ENCODE measurements at regions not wholly inside any gene's neighbourhood (a gene's known extent, or its start where the extent isn't known, plus 50 kb on each side); places are given as distances from the start of the nearest gene placed in this dataset.

- Histone ChIP-seq H4K20me1 (ENCODE audit: control insufficient read depth, insufficient read depth, low read depth, low read length) (no peaks in the 10 kb centered on the region), H3K4me3 (ENCODE audit: low read length) (peak overlapping the region; percentile 74), H3F3A (ENCODE audit: control insufficient read depth, insufficient read depth) (peaks cover 56% of the 10 kb centered on the region), H3K27ac (ENCODE audit: low read depth, low read length) (peak overlapping the region; percentile 98), H3K9me2 (replicated peaks; ENCODE audit: control insufficient read depth, low read length) (no peaks in the 10 kb centered on the region), H3K4me1 (ENCODE audit: control insufficient read depth, low read length) (peaks cover 93% of the 10 kb centered on the region), H3K36me3 (ENCODE audit: control insufficient read depth, low read length) (peaks cover 26% of the 10 kb centered on the region), H3K79me2 (ENCODE audit: control insufficient read depth, low read length) (peaks cover 77% of the 10 kb centered on the region), H3K27me3 (ENCODE audit: control insufficient read depth, low read length) (no peaks in the 10 kb centered on the region), H3K9me3 (ENCODE audit: control insufficient read depth, insufficient read depth, low read length) (no peaks in the 10 kb centered on the region), H3K4me2 (ENCODE audit: low read length) (peak overlapping the region; percentile 90)
- TF ChIP-seq, protein P1, sequence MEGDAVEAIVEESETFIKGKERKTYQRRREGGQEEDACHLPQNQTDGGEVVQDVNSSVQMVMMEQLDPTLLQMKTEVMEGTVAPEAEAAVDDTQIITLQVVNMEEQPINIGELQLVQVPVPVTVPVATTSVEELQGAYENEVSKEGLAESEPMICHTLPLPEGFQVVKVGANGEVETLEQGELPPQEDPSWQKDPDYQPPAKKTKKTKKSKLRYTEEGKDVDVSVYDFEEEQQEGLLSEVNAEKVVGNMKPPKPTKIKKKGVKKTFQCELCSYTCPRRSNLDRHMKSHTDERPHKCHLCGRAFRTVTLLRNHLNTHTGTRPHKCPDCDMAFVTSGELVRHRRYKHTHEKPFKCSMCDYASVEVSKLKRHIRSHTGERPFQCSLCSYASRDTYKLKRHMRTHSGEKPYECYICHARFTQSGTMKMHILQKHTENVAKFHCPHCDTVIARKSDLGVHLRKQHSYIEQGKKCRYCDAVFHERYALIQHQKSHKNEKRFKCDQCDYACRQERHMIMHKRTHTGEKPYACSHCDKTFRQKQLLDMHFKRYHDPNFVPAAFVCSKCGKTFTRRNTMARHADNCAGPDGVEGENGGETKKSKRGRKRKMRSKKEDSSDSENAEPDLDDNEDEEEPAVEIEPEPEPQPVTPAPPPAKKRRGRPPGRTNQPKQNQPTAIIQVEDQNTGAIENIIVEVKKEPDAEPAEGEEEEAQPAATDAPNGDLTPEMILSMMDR (IDR thresholded peaks at IDR 0.05; ENCODE audit: low read depth, low read length, poor library complexity, severe bottlenecking): no peak
- TF ChIP-seq EZH2phosphoT487 (IDR thresholded peaks at IDR 0.05; ENCODE audit: borderline replicate concordance, low read length): no peak
These were observed 83.7 kb downstream of the DAD1 start for GRCh38 chr14:22505309-22505696.

DNA sequence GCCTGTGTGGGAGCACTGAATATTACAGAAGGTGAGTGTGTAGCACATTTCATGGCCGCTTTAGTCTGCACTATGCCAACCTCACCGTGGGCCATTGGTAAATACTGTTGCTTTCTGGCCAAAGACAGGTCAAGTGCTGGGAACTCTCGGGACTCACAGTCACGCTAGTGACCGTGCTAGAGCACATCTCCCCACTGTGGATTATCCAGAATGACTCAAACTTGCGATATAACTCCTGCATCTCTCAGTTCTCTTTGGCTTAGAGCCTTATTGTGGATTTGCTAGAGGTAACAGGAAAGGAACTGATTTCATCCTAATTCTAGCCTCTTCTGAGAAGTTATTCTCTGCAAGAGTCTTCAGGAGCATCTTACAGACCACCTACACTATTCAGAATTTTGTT, 86.5 kb downstream of the DAD1 start:
- Histone ChIP-seq H3K36me3 (ENCODE audit: control insufficient read depth, low read length) (peaks cover 24% of the 10 kb centered on the region), H3K27ac (ENCODE audit: low read depth, low read length) (no peak overlapping the region; the same call in 1 of the 2 replicates), H3K4me3 (ENCODE audit: low read length) (no peak overlapping the region), H3F3A (ENCODE audit: control insufficient read depth, insufficient read depth) (peaks cover 32% of the 10 kb centered on the region), H3K4me2 (ENCODE audit: low read length) (peak overlapping the region; percentile 7), H3K27me3 (ENCODE audit: control insufficient read depth, low read length) (no peaks in the 10 kb centered on the region), H3K4me1 (ENCODE audit: control insufficient read depth, low read length) (peaks cover 93% of the 10 kb centered on the region), H3K9me3 (ENCODE audit: control insufficient read depth, insufficient read depth, low read length) (no peaks in the 10 kb centered on the region), H4K20me1 (ENCODE audit: control insufficient read depth, insufficient read depth, low read depth, low read length) (no peaks in the 10 kb centered on the region), H3K79me2 (ENCODE audit: control insufficient read depth, low read length) (peaks cover 70% of the 10 kb centered on the region), H3K9me2 (replicated peaks; ENCODE audit: control insufficient read depth, low read length) (no peaks in the 10 kb centered on the region)
- no peak for TF ChIP-seq EZH2phosphoT487 (IDR thresholded peaks at IDR 0.05; ENCODE audit: borderline replicate concordance, low read length)
- TF ChIP-seq, protein P1 (IDR thresholded peaks at IDR 0.05; ENCODE audit: low read depth, low read length, poor library complexity, severe bottlenecking): no peak

DNA sequence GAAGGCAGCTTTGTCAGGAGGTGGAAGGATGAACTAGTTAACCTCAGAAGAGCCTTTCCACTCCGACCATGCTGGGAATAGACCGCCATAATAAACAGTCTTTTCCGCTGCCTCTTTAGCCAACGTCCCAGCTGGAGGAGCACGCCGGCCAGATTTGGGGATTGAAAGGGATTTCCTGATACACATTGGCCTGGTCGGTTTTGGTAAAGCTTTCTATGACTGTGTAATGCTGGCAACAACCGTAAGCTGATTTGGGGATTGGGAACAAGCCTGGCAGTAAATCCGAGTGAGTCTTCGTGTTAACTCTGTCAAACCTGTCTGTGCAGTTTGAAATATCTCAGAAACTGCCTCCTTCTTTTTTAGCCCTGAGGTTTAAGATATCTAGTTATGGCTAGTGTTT, 87.0 kb downstream of the DAD1 start:
- Histone ChIP-seq H3K4me2 (ENCODE audit: low read length) (peak overlapping the region; percentile 7; the same call in 1 of the 2 replicates), H3K79me2 (ENCODE audit: control insufficient read depth, low read length) (peaks cover 70% of the 10 kb centered on the region), H3K36me3 (ENCODE audit: control insufficient read depth, low read length) (peaks cover 25% of the 10 kb centered on the region), H3K4me1 (ENCODE audit: control insufficient read depth, low read length) (peaks cover 93% of the 10 kb centered on the region), H3F3A (ENCODE audit: control insufficient read depth, insufficient read depth) (peaks cover 27% of the 10 kb centered on the region), H3K27ac (ENCODE audit: low read depth, low read length) (no peak overlapping the region), H3K9me2 (replicated peaks; ENCODE audit: control insufficient read depth, low read length) (no peaks in the 10 kb centered on the region), H3K9me3 (ENCODE audit: control insufficient read depth, insufficient read depth, low read length) (no peaks in the 10 kb centered on the region), H3K4me3 (ENCODE audit: low read length) (no peak overlapping the region), H4K20me1 (ENCODE audit: control insufficient read depth, insufficient read depth, low read depth, low read length) (no peaks in the 10 kb centered on the region), H3K27me3 (ENCODE audit: control insufficient read depth, low read length) (no peaks in the 10 kb centered on the region)
- TF ChIP-seq, protein P1 (IDR thresholded peaks at IDR 0.05; ENCODE audit: low read depth, low read length, poor library complexity, severe bottlenecking): no peak
- TF ChIP-seq EZH2phosphoT487 (IDR thresholded peaks at IDR 0.05; ENCODE audit: borderline replicate concordance, low read length): no peak

All from DOHH2 (cell line).